ENCODE measurements at regions not wholly inside any gene's neighbourhood (a gene's known extent, or its start where the extent isn't known, plus 50 kb on each side); places are given as distances from the start of the nearest gene placed in this dataset.

GRCh38 chr6:23390221-23390620 is 735.8 kb upstream of the NRSN1 start:
- Mint-ChIP-seq H3K27ac (no peak overlapping the region), H3K4me1 (ENCODE audit: low read depth) (no peaks in the 10 kb centered on the region), H3K4me3 (ENCODE audit: low read depth) (no peak overlapping the region), H3K36me3 (ENCODE audit: insufficient read depth) (no peaks in the 10 kb centered on the region), H3K9me3 (ENCODE audit: low read depth) (no peaks in the 10 kb centered on the region), H3K27me3 (no peaks in the 10 kb centered on the region)
- TF ChIP-seq, protein P1, sequence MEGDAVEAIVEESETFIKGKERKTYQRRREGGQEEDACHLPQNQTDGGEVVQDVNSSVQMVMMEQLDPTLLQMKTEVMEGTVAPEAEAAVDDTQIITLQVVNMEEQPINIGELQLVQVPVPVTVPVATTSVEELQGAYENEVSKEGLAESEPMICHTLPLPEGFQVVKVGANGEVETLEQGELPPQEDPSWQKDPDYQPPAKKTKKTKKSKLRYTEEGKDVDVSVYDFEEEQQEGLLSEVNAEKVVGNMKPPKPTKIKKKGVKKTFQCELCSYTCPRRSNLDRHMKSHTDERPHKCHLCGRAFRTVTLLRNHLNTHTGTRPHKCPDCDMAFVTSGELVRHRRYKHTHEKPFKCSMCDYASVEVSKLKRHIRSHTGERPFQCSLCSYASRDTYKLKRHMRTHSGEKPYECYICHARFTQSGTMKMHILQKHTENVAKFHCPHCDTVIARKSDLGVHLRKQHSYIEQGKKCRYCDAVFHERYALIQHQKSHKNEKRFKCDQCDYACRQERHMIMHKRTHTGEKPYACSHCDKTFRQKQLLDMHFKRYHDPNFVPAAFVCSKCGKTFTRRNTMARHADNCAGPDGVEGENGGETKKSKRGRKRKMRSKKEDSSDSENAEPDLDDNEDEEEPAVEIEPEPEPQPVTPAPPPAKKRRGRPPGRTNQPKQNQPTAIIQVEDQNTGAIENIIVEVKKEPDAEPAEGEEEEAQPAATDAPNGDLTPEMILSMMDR (IDR thresholded peaks at IDR 0.05; ENCODE audit: unreplicated experiment), result no peak
- no peak for DNase-seq (ENCODE audit: low spot score, unreplicated experiment)

- no peaks in the 10 kb centered on the region for H3K27me3 Mint-ChIP-seq
- H3K4me1 Mint-ChIP-seq (ENCODE audit: low read depth), result no peaks in the 10 kb centered on the region
- TF ChIP-seq, protein P1 (IDR thresholded peaks at IDR 0.05; ENCODE audit: unreplicated experiment), result no peak
- no peak for DNase-seq (ENCODE audit: low spot score, unreplicated experiment)
- no peaks in the 10 kb centered on the region for H3K36me3 Mint-ChIP-seq (ENCODE audit: insufficient read depth)
- no peak overlapping the region for H3K27ac Mint-ChIP-seq
- H3K4me3 Mint-ChIP-seq (ENCODE audit: low read depth), result no peak overlapping the region
- H3K9me3 Mint-ChIP-seq (ENCODE audit: low read depth), result no peaks in the 10 kb centered on the region
These were observed 731.3 kb upstream of the NRSN1 start for GRCh38 chr6:23394681-23395080.

GRCh38 chr6:23395381-23395780 is 730.6 kb upstream of the NRSN1 start:
- no peaks in the 10 kb centered on the region for H3K36me3 Mint-ChIP-seq (ENCODE audit: insufficient read depth)
- no peak overlapping the region for H3K27ac Mint-ChIP-seq
- no peak for DNase-seq (ENCODE audit: low spot score, unreplicated experiment)
- TF ChIP-seq, protein P1 (IDR thresholded peaks at IDR 0.05; ENCODE audit: unreplicated experiment), result no peak
- H3K27me3 Mint-ChIP-seq, result no peaks in the 10 kb centered on the region
- no peaks in the 10 kb centered on the region for H3K4me1 Mint-ChIP-seq (ENCODE audit: low read depth)
- H3K4me3 Mint-ChIP-seq (ENCODE audit: low read depth), result no peak overlapping the region
- no peaks in the 10 kb centered on the region for H3K9me3 Mint-ChIP-seq (ENCODE audit: low read depth)

- peaks cover under 1% of the 10 kb centered on the region for H3K27me3 Mint-ChIP-seq
- H3K36me3 Mint-ChIP-seq (ENCODE audit: insufficient read depth), result no peaks in the 10 kb centered on the region
- no peak overlapping the region for H3K4me3 Mint-ChIP-seq (ENCODE audit: low read depth)
- no peaks in the 10 kb centered on the region for H3K4me1 Mint-ChIP-seq (ENCODE audit: low read depth)
- TF ChIP-seq, protein P1 (IDR thresholded peaks at IDR 0.05; ENCODE audit: unreplicated experiment), result no peak
- no peak overlapping the region for H3K27ac Mint-ChIP-seq
- no peak for DNase-seq (ENCODE audit: low spot score, unreplicated experiment)
- no peaks in the 10 kb centered on the region for H3K9me3 Mint-ChIP-seq (ENCODE audit: low read depth)
These were observed 729.1 kb upstream of the NRSN1 start for GRCh38 chr6:23396949-23397348.

- TF ChIP-seq, protein P1 (IDR thresholded peaks at IDR 0.05; ENCODE audit: unreplicated experiment), result no peak
- no peak overlapping the region for H3K4me3 Mint-ChIP-seq (ENCODE audit: low read depth)
- no peak overlapping the region for H3K27ac Mint-ChIP-seq
- no peaks in the 10 kb centered on the region for H3K9me3 Mint-ChIP-seq (ENCODE audit: low read depth)
- H3K27me3 Mint-ChIP-seq, result peaks cover 3% of the 10 kb centered on the region
- DNase-seq (ENCODE audit: low spot score, unreplicated experiment), result no peak
- no peaks in the 10 kb centered on the region for H3K4me1 Mint-ChIP-seq (ENCODE audit: low read depth)
- H3K36me3 Mint-ChIP-seq (ENCODE audit: insufficient read depth), result no peaks in the 10 kb centered on the region
These were observed 722.6 kb upstream of the NRSN1 start for GRCh38 chr6:23403460-23403859.

All from progenitor cell of endocrine pancreas (in vitro differentiated cells).